HG02623 (cell line): ENCODE measurements at regions not wholly inside any gene's neighbourhood (a gene's known extent, or its start where the extent isn't known, plus 50 kb on each side); places are given as distances from the start of the nearest gene placed in this dataset.

Source experiments
- ATAC-seq: cut with Tn5 transposase; IDR thresholded peaks from one replicate; pipeline ENCODE4 v1.9.1; 2021; ENCODE audit warnings: moderate library complexity; ENCODE audit not compliant: unreplicated experiment

GRCh38 chr10:117948493-117948892 is 98.2 kb downstream of the RAB11FIP2 start:
- ATAC-seq: no peak

DNA sequence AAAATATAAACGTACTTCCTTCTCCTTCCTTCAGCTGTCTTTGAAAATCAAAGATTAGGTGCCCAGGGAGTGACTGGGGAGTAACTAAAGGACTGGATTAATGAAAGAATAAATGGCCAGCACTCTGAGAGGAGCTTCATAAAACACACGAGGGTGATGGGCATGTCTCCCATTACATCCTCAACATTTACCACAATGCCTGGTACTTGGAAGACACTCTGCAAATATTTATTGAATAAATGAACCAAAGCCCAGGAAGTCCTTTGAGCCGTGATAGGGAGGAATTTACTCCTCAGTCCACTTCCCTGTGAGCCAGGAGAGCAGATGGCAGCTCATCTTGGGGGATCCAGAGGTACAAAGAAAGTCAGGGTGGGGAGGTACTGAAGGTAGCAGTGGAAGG is 96.3 kb downstream of the RAB11FIP2 start:
- ATAC-seq: no peak
